GM19463 (cell line): ENCODE measurements at regions not wholly inside any gene's neighbourhood (a gene's known extent, or its start where the extent isn't known, plus 50 kb on each side); places are given as distances from the start of the nearest gene placed in this dataset.

ENCODE experiments used
- ATAC-seq: cut with Tn5 transposase; IDR thresholded peaks from one replicate; pipeline ENCODE4 v1.9.1; 2021; ENCODE audit warnings: mild to moderate bottlenecking, moderate library complexity; ENCODE audit not compliant: unreplicated experiment

GRCh38 chr22:47396105-47396504 is 633.7 kb downstream of the TBC1D22A start:
- no peak for ATAC-seq

- ATAC-seq, result no peak
Measured at GRCh38 chr22:47395481-47395880, 633.0 kb downstream of the TBC1D22A start.

GRCh38 chr22:47394504-47395440 is 632.3 kb downstream of the TBC1D22A start:
- ATAC-seq, result no peak

- ATAC-seq, result no peak
Measured at GRCh38 chr22:47393191-47393590, 630.7 kb downstream of the TBC1D22A start.

GRCh38 chr22:47392729-47393128 is 630.3 kb downstream of the TBC1D22A start:
- no peak for ATAC-seq

- ATAC-seq, result no peak
Measured at GRCh38 chr22:47392054-47392347, 629.6 kb downstream of the TBC1D22A start.

- no peak for ATAC-seq
Measured at GRCh38 chr22:47391169-47392053, 629.0 kb downstream of the TBC1D22A start.

- no peak for ATAC-seq
Measured at GRCh38 chr22:47390026-47390970, 627.8 kb downstream of the TBC1D22A start.

- ATAC-seq, result no peak
Measured at GRCh38 chr22:47389201-47389600, 626.8 kb downstream of the TBC1D22A start.

GRCh38 chr22:47388778-47389177 is 626.3 kb downstream of the TBC1D22A start:
- no peak for ATAC-seq

GRCh38 chr22:47388331-47388730 is 625.9 kb downstream of the TBC1D22A start:
- ATAC-seq, result no peak

GRCh38 chr22:47386812-47387510 is 624.5 kb downstream of the TBC1D22A start:
- ATAC-seq, result no peak

GRCh38 chr22:47384977-47385376 is 622.5 kb downstream of the TBC1D22A start:
- ATAC-seq, result no peak

GRCh38 chr22:47382164-47382890 is 619.9 kb downstream of the TBC1D22A start:
- no peak for ATAC-seq

GRCh38 chr22:47381240-47381639 is 618.8 kb downstream of the TBC1D22A start:
- ATAC-seq, result no peak

GRCh38 chr22:47380692-47381091 is 618.2 kb downstream of the TBC1D22A start:
- no peak for ATAC-seq

GRCh38 chr22:47379037-47379436 is 616.6 kb downstream of the TBC1D22A start:
- ATAC-seq, result no peak

GRCh38 chr22:47377926-47378560 is 615.6 kb downstream of the TBC1D22A start:
- no peak for ATAC-seq

- no peak for ATAC-seq
Measured at GRCh38 chr22:47376901-47377505, 614.6 kb downstream of the TBC1D22A start.
